SU-DHL-6 (cell line): ENCODE measurements at regions not wholly inside any gene's neighbourhood (a gene's known extent, or its start where the extent isn't known, plus 50 kb on each side); places are given as distances from the start of the nearest gene placed in this dataset.
"Not testable (repeated sequence)": the region's sequence is repeated elsewhere in the genome, so short reads cannot be mapped to it uniquely, and the experiment has no call there.

Experiments used
- H2AFZ ChIP-seq: fragments of 200-600 bp; sonication (generic); 2 replicates; pipeline ENCODE4 v1.6.1; 2014; ENCODE audit warnings: low read depth, mild to moderate bottlenecking, moderate library complexity, mixed read lengths, antibody characterized with exemption, low read length; ENCODE audit not compliant: severe bottlenecking
- H3F3A ChIP-seq: fragments of 200-600 bp; shearing (Covaris generic); 2 replicates; pipeline ENCODE4 v1.6.0; 2016; ENCODE audit warnings: antibody characterized with exemption, mild to moderate bottlenecking; ENCODE audit not compliant: insufficient read depth
- H3K27ac ChIP-seq: fragments of 200-600 bp; sonication (generic); 2 replicates; pipeline ENCODE4 v1.5.1; 2016; ENCODE audit warnings: low read depth, mild to moderate bottlenecking, low read length, moderate library complexity, mixed read lengths
- H3K27me3 ChIP-seq: fragments of 200-600 bp; sonication (generic), shearing (Covaris generic); 2 replicates; pipeline ENCODE4 v1.6.0; 2014; ENCODE audit warnings: mild to moderate bottlenecking, low read length
- H3K36me3 ChIP-seq: fragments of 200-600 bp; sonication (generic); 2 replicates; pipeline ENCODE4 v1.6.1; 2014; ENCODE audit warnings: mild to moderate bottlenecking, low read length, mixed read lengths
- H3K4me2 ChIP-seq: fragments of 300-600, 200-600 bp; shearing (Covaris generic), sonication (generic); 2 replicates; pipeline ENCODE4 v1.6.0; 2014; ENCODE audit warnings: low read length, low read depth, mild to moderate bottlenecking; ENCODE audit not compliant: poor library complexity, severe bottlenecking
- H3K4me3 ChIP-seq: fragments of 200-600 bp; sonication (generic); 2 replicates; pipeline ENCODE4 v1.5.1; 2014; ENCODE audit warnings: antibody characterized with exemption, low read length, mild to moderate bottlenecking, mixed read lengths; ENCODE audit not compliant: insufficient read depth, poor library complexity, severe bottlenecking
- H3K79me2 ChIP-seq: fragments of 200-600 bp; sonication (generic); 2 replicates; pipeline ENCODE4 v1.6.1; 2014; ENCODE audit warnings: mild to moderate bottlenecking, low read length, moderate library complexity; ENCODE audit not compliant: insufficient read depth
- H3K9ac ChIP-seq: fragments of 200-600 bp; sonication (generic); 2 replicates; pipeline ENCODE4 v1.7.0; 2014; ENCODE audit warnings: mild to moderate bottlenecking, low read length
- H3K9me2 ChIP-seq: fragments of 200-600 bp; sonication (generic); replicated peaks from 2 replicates; pipeline ENCODE4 v1.6.1; 2014; ENCODE audit warnings: low read length; ENCODE audit not compliant: insufficient read depth
- H3K9me3 ChIP-seq: fragments of 200-600 bp; sonication (generic); 2 replicates; pipeline ENCODE4 v1.6.1; 2014; ENCODE audit warnings: low read length, mixed read lengths; ENCODE audit not compliant: insufficient read depth
- H4K20me1 ChIP-seq: fragments of 200-600 bp; sonication (generic); 2 replicates; pipeline ENCODE4 v1.6.1; 2014; ENCODE audit warnings: low read depth, mild to moderate bottlenecking, antibody characterized with exemption, low read length, moderate library complexity, mixed read lengths
- CTCF ChIP-seq: fragments of 200-600 bp; sonication (generic); IDR thresholded peaks from one replicate; pipeline ENCODE4 v1.5.1; 2017; ENCODE audit warnings: antibody characterized with exemption, mild to moderate bottlenecking, low read length, moderate library complexity; ENCODE audit not compliant: insufficient read depth, poor library complexity, severe bottlenecking
- EZH2phosphoT487 ChIP-seq: fragments of 200-600 bp; sonication (generic), shearing (Covaris generic); conservative IDR thresholded peaks from 2 replicates; pipeline ENCODE4 v1.6.1; 2018; ENCODE audit warnings: mild to moderate bottlenecking, antibody characterized with exemption, low read length, moderate library complexity, mixed read lengths

- no peak overlapping the region for H2AFZ ChIP-seq
- no peak overlapping the region for H3K27ac ChIP-seq
- no peaks in the 10 kb centered on the region for H4K20me1 ChIP-seq
- no peak for TF ChIP-seq CTCF
- no peak for TF ChIP-seq EZH2phosphoT487
- no peaks in the 10 kb centered on the region for H3K27me3 ChIP-seq
- no peaks in the 10 kb centered on the region for H3K9me2 ChIP-seq
- H3K4me2 ChIP-seq = no peak overlapping the region
- no peaks in the 10 kb centered on the region for H3K36me3 ChIP-seq
- no peak overlapping the region for H3K9ac ChIP-seq
- no peaks in the 10 kb centered on the region for H3K9me3 ChIP-seq
- no peaks in the 10 kb centered on the region for H3K79me2 ChIP-seq
- H3F3A ChIP-seq = no peaks in the 10 kb centered on the region
- no peak overlapping the region for H3K4me3 ChIP-seq
Measured at GRCh38 chr13:59439776-59440428, 723.8 kb downstream of the DIAPH3 start.

- not testable (repeated sequence) for H3K36me3 ChIP-seq, H3K27ac ChIP-seq, H3K4me3 ChIP-seq, H3K9ac ChIP-seq, H3K79me2 ChIP-seq, H3K9me3 ChIP-seq, H3K4me2 ChIP-seq, H3K9me2 ChIP-seq, H3F3A ChIP-seq, H3K27me3 ChIP-seq, H4K20me1 ChIP-seq, H2AFZ ChIP-seq
Measured at GRCh38 chr13:59441068-59441467, 722.7 kb downstream of the DIAPH3 start.

- TF ChIP-seq CTCF (no peak), EZH2phosphoT487 (no peak)
- Histone ChIP-seq H3K9ac (no peak overlapping the region), H3K27ac (no peak overlapping the region), H3K36me3 (no peaks in the 10 kb centered on the region), H3K79me2 (no peaks in the 10 kb centered on the region), H3K4me2 (no peak overlapping the region), H3K4me3 (no peak overlapping the region), H3K9me2 (no peaks in the 10 kb centered on the region), H3K27me3 (no peaks in the 10 kb centered on the region), H3K9me3 (no peaks in the 10 kb centered on the region), H2AFZ (no peak overlapping the region), H3F3A (no peaks in the 10 kb centered on the region), H4K20me1 (no peaks in the 10 kb centered on the region)
Measured at GRCh38 chr13:59441596-59442280, 722.0 kb downstream of the DIAPH3 start.

GRCh38 chr13:59442461-59442860 is 721.3 kb downstream of the DIAPH3 start:
- Histone ChIP-seq H4K20me1 (no peaks in the 10 kb centered on the region), H3K27ac (no peak overlapping the region), H3K9me2 (no peaks in the 10 kb centered on the region), H2AFZ (no peak overlapping the region), H3K4me3 (no peak overlapping the region), H3K79me2 (no peaks in the 10 kb centered on the region), H3F3A (no peaks in the 10 kb centered on the region), H3K36me3 (no peaks in the 10 kb centered on the region), H3K9me3 (no peaks in the 10 kb centered on the region), H3K4me2 (no peak overlapping the region), H3K9ac (no peak overlapping the region), H3K27me3 (no peaks in the 10 kb centered on the region)
- TF ChIP-seq EZH2phosphoT487 = no peak
- no peak for TF ChIP-seq CTCF
